ENCODE measurements at regions not wholly inside any gene's neighbourhood (a gene's known extent, or its start where the extent isn't known, plus 50 kb on each side); places are given as distances from the start of the nearest gene placed in this dataset.
A peak's percentile ranks its signal among the peaks of the same experiment; 100 is the strongest.

- Histone ChIP-seq H3K36me3 (ENCODE audit: control insufficient read depth in 2 of 2, insufficient read depth in 2 of 2, low read length in 2 of 2) (no peaks in the 10 kb centered on the region), H3K27ac (ENCODE audit: low read depth in 2 of 2, low read length in 2 of 2) (no peak overlapping the region), H3K4me3 (ENCODE audit: low read length in 2 of 2) (no peak overlapping the region), H3K9ac (ENCODE audit: low read depth in 1 of 2, low read length in 2 of 2) (no peak overlapping the region), H3K4me1 (ENCODE audit: control insufficient read depth in 2 of 2, insufficient read depth in 2 of 2, low read length in 2 of 2) (no peaks in the 10 kb centered on the region), H3K9me3 (ENCODE audit: control insufficient read depth in 2 of 2, low read length in 2 of 2) (no peaks in the 10 kb centered on the region), H3K27me3 (ENCODE audit: control insufficient read depth in 2 of 2, insufficient read depth in 2 of 2, low read length in 2 of 2) (no peaks in the 10 kb centered on the region)
These were observed 240.0 kb downstream of the HDGFL1 start for GRCh38 chr6:22809370-22809769.

GRCh38 chr6:22819209-22819608 lies 249.8 kb downstream of the HDGFL1 start:
- H3K4me1 ChIP-seq (ENCODE audit: control insufficient read depth in 2 of 2, insufficient read depth in 2 of 2, low read length in 2 of 2) = no peaks in the 10 kb centered on the region
- H3K9ac ChIP-seq (ENCODE audit: low read depth in 1 of 2, low read length in 2 of 2) = no peak overlapping the region
- H3K36me3 ChIP-seq (ENCODE audit: control insufficient read depth in 2 of 2, insufficient read depth in 2 of 2, low read length in 2 of 2) = no peaks in the 10 kb centered on the region
- no peaks in the 10 kb centered on the region for H3K27me3 ChIP-seq (ENCODE audit: control insufficient read depth in 2 of 2, insufficient read depth in 2 of 2, low read length in 2 of 2)
- no peak overlapping the region for H3K4me3 ChIP-seq (ENCODE audit: low read length in 2 of 2)
- H3K27ac ChIP-seq (ENCODE audit: low read depth in 2 of 2, low read length in 2 of 2) = no peak overlapping the region
- H3K9me3 ChIP-seq (ENCODE audit: control insufficient read depth in 2 of 2, low read length in 2 of 2) = no peaks in the 10 kb centered on the region

- H3K36me3 ChIP-seq (ENCODE audit: control insufficient read depth in 2 of 2, insufficient read depth in 2 of 2, low read length in 2 of 2) = no peaks in the 10 kb centered on the region
- H3K27me3 ChIP-seq (ENCODE audit: control insufficient read depth in 2 of 2, insufficient read depth in 2 of 2, low read length in 2 of 2) = no peaks in the 10 kb centered on the region
- H3K4me1 ChIP-seq (ENCODE audit: control insufficient read depth in 2 of 2, insufficient read depth in 2 of 2, low read length in 2 of 2) = no peaks in the 10 kb centered on the region
- H3K9me3 ChIP-seq (ENCODE audit: control insufficient read depth in 2 of 2, low read length in 2 of 2) = no peaks in the 10 kb centered on the region
- no peak overlapping the region for H3K4me3 ChIP-seq (ENCODE audit: low read length in 2 of 2)
- H3K9ac ChIP-seq (ENCODE audit: low read depth in 1 of 2, low read length in 2 of 2) = no peak overlapping the region
- H3K27ac ChIP-seq (ENCODE audit: low read depth in 2 of 2, low read length in 2 of 2) = no peak overlapping the region
These were observed 252.4 kb downstream of the HDGFL1 start for GRCh38 chr6:22821664-22822320.

DNA sequence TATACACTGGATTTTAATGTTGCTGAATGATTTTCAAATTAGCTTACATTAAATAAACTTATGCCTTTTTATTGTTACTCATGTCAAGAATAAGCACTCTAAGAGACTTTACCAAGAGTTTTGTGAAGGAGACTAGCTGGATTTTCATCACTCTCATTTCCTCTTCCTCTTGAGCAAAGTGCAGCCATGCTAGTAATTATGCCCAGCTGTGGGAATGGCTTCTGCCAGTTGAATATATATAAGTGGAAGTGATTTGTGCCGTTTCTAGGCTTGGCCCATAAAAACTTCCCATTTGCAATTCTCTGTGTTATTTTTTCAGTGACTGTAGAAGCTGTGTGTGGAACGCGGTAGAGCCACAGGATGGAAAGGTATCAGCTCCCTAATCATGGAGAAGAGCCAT lies 255.8 kb downstream of the HDGFL1 start:
- no peaks in the 10 kb centered on the region for H3K36me3 ChIP-seq (ENCODE audit: control insufficient read depth in 2 of 2, insufficient read depth in 2 of 2, low read length in 2 of 2)
- no peak overlapping the region for H3K9ac ChIP-seq (ENCODE audit: low read depth in 1 of 2, low read length in 2 of 2)
- H3K4me3 ChIP-seq (ENCODE audit: low read length in 2 of 2) = no peak overlapping the region
- no peak overlapping the region for H3K27ac ChIP-seq (ENCODE audit: low read depth in 2 of 2, low read length in 2 of 2)
- no peaks in the 10 kb centered on the region for H3K27me3 ChIP-seq (ENCODE audit: control insufficient read depth in 2 of 2, insufficient read depth in 2 of 2, low read length in 2 of 2)
- H3K9me3 ChIP-seq (ENCODE audit: control insufficient read depth in 2 of 2, low read length in 2 of 2) = no peaks in the 10 kb centered on the region
- peaks cover 0 to 6% of the 10 kb centered on the region in 2 donors for H3K4me1 ChIP-seq (ENCODE audit: control insufficient read depth in 2 of 2, insufficient read depth in 2 of 2, low read length in 2 of 2)

GRCh38 chr6:22826961-22827360 lies 257.6 kb downstream of the HDGFL1 start:
- H3K27ac ChIP-seq (ENCODE audit: low read depth in 2 of 2, low read length in 2 of 2) = no peak overlapping the region
- no peaks in the 10 kb centered on the region for H3K27me3 ChIP-seq (ENCODE audit: control insufficient read depth in 2 of 2, insufficient read depth in 2 of 2, low read length in 2 of 2)
- H3K4me1 ChIP-seq (ENCODE audit: control insufficient read depth in 2 of 2, insufficient read depth in 2 of 2, low read length in 2 of 2) = peaks cover 0 to 6% of the 10 kb centered on the region in 2 donors
- H3K9ac ChIP-seq (ENCODE audit: low read depth in 1 of 2, low read length in 2 of 2) = no peak overlapping the region
- no peaks in the 10 kb centered on the region for H3K9me3 ChIP-seq (ENCODE audit: control insufficient read depth in 2 of 2, low read length in 2 of 2)
- no peak overlapping the region for H3K4me3 ChIP-seq (ENCODE audit: low read length in 2 of 2)
- no peaks in the 10 kb centered on the region for H3K36me3 ChIP-seq (ENCODE audit: control insufficient read depth in 2 of 2, insufficient read depth in 2 of 2, low read length in 2 of 2)

DNA sequence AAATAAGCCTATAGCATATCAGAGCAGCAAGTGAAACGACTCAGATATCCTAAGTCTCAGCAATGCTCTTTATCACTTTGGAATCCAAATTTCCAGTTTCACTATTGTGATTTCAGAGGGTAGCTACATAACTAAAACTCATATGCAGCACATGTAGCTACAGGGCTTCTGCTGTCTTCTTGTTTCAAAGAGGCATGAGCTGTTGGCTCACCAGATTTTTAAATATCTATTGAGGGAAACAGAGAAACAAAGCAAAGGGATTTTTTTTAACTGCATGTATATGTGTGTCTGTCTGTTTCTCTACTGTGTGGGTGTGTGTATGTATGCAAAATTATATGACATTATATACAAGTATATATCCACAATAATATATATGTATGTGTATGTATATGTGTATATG lies 258.4 kb downstream of the HDGFL1 start:
- Histone ChIP-seq H3K4me1 (ENCODE audit: control insufficient read depth in 2 of 2, insufficient read depth in 2 of 2, low read length in 2 of 2) (peaks cover 0 to 6% of the 10 kb centered on the region in 2 donors), H3K4me3 (ENCODE audit: low read length in 2 of 2) (no peak overlapping the region), H3K9ac (ENCODE audit: low read depth in 1 of 2, low read length in 2 of 2) (no peak overlapping the region), H3K27ac (ENCODE audit: low read depth in 2 of 2, low read length in 2 of 2) (no peak overlapping the region), H3K9me3 (ENCODE audit: control insufficient read depth in 2 of 2, low read length in 2 of 2) (no peaks in the 10 kb centered on the region), H3K36me3 (ENCODE audit: control insufficient read depth in 2 of 2, insufficient read depth in 2 of 2, low read length in 2 of 2) (no peaks in the 10 kb centered on the region), H3K27me3 (ENCODE audit: control insufficient read depth in 2 of 2, insufficient read depth in 2 of 2, low read length in 2 of 2) (no peaks in the 10 kb centered on the region)

DNA sequence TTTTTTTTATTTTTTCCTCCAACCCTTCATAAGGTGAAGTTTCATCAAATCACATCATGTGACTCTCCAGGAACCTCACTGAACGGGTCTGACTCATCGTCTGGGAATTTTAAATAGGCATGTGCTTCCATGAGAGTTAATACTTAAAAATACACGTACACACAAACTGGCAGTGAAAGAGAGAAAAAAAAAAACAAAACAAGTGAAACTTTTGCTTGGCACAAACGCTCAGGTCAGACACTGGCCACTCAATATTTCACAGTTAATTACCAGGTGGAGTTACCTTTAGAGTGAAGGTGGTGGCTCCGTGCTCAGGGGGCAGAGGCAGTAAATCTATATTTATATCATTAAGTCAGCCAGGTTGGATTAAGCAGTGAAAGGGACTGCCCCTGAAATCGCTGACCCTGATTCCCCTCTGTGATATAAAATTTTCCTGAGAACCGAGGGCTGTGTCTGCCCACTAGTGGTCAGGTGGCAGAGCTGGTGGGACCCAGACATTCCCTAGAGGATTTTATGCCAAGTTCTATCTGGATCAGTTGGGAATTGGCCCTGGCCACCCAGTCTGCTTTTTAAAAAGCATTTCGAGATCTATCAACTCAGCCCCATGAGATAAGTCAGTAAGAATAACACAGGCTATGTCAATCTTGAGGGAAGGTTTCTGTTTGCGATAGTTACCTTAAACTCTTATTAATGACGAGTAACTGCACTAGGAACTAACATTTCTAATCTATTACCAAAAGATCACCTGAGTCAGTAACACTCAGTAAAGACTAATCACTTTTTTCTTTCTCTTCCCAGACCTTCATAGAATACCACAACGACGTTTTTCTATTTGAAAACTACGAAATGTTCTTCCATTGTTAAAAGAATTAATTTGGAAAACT lies 259.1 kb downstream of the HDGFL1 start:
- Histone ChIP-seq H3K9ac (ENCODE audit: low read depth in 1 of 2, low read length in 2 of 2) (peak overlapping the region in 1 of 2 donors; percentile 9), H3K27me3 (ENCODE audit: control insufficient read depth in 2 of 2, insufficient read depth in 2 of 2, low read length in 2 of 2) (no peaks in the 10 kb centered on the region), H3K27ac (ENCODE audit: low read depth in 2 of 2, low read length in 2 of 2) (no peak overlapping the region), H3K4me3 (ENCODE audit: low read length in 2 of 2) (peak overlapping the region; percentile 29 to 34), H3K4me1 (ENCODE audit: control insufficient read depth in 2 of 2, insufficient read depth in 2 of 2, low read length in 2 of 2) (peaks cover 0 to 6% of the 10 kb centered on the region in 2 donors), H3K36me3 (ENCODE audit: control insufficient read depth in 2 of 2, insufficient read depth in 2 of 2, low read length in 2 of 2) (no peaks in the 10 kb centered on the region), H3K9me3 (ENCODE audit: control insufficient read depth in 2 of 2, low read length in 2 of 2) (no peaks in the 10 kb centered on the region)

DNA sequence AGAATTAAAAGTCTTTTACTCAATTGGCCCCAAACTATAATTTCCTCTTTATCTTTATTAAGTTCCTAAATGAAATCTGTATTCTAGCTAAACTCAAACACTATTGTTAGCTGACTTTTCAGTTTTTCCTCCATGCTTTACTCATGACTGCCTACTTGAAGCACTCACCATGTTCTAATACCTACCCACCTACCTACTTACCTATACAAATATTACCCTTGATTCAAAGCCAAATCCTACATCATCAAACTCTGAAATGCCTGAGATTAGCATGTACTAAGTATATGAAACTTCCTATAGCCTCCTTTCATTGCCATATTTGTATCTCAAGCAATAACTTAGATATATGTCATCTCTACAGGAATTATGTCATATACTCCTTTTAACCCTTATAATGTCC lies 259.7 kb downstream of the HDGFL1 start:
- Histone ChIP-seq H3K27ac (ENCODE audit: low read depth in 2 of 2, low read length in 2 of 2) (no peak overlapping the region), H3K4me1 (ENCODE audit: control insufficient read depth in 2 of 2, insufficient read depth in 2 of 2, low read length in 2 of 2) (peaks cover 0 to 6% of the 10 kb centered on the region in 2 donors), H3K9ac (ENCODE audit: low read depth in 1 of 2, low read length in 2 of 2) (no peak overlapping the region)

DNA sequence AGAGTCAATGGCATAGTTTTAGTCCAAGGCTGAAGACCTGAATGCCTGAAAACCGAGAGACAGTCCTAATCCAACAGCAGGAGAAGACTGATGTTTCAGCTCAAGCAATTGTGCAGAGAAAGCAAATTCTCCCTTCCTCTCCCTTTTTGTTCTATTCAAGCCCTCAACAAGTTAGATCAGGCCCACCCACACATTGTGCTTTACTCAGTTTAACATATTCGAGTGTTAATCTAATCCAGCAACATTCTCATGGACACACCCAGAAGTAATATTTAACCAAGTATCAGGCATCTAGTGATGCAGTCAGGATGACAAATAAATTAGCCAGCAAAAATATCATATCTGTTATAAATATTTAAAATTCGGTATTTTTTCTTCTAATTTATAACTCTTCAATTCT lies 261.1 kb downstream of the HDGFL1 start:
- Histone ChIP-seq H3K9me3 (ENCODE audit: control insufficient read depth in 2 of 2, low read length in 2 of 2) (no peaks in the 10 kb centered on the region), H3K4me1 (ENCODE audit: control insufficient read depth in 2 of 2, insufficient read depth in 2 of 2, low read length in 2 of 2) (peaks cover 0 to 6% of the 10 kb centered on the region in 2 donors), H3K27ac (ENCODE audit: low read depth in 2 of 2, low read length in 2 of 2) (no peak overlapping the region), H3K36me3 (ENCODE audit: control insufficient read depth in 2 of 2, insufficient read depth in 2 of 2, low read length in 2 of 2) (no peaks in the 10 kb centered on the region), H3K9ac (ENCODE audit: low read depth in 1 of 2, low read length in 2 of 2) (no peak overlapping the region), H3K4me3 (ENCODE audit: low read length in 2 of 2) (no peak overlapping the region), H3K27me3 (ENCODE audit: control insufficient read depth in 2 of 2, insufficient read depth in 2 of 2, low read length in 2 of 2) (no peaks in the 10 kb centered on the region)

More for the DNA sequence above, 259.7 kb downstream of the HDGFL1 start:
- Histone ChIP-seq H3K9me3 (ENCODE audit: control insufficient read depth in 2 of 2, low read length in 2 of 2) (no peaks in the 10 kb centered on the region), H3K36me3 (ENCODE audit: control insufficient read depth in 2 of 2, insufficient read depth in 2 of 2, low read length in 2 of 2) (no peaks in the 10 kb centered on the region), H3K27me3 (ENCODE audit: control insufficient read depth in 2 of 2, insufficient read depth in 2 of 2, low read length in 2 of 2) (no peaks in the 10 kb centered on the region), H3K4me3 (ENCODE audit: low read length in 2 of 2) (no peak overlapping the region)

GRCh38 chr6:22833191-22833590 lies 263.8 kb downstream of the HDGFL1 start:
- peaks cover 0 to 4% of the 10 kb centered on the region in 2 donors for H3K4me1 ChIP-seq (ENCODE audit: control insufficient read depth in 2 of 2, insufficient read depth in 2 of 2, low read length in 2 of 2)
- H3K4me3 ChIP-seq (ENCODE audit: low read length in 2 of 2) = no peak overlapping the region
- H3K27me3 ChIP-seq (ENCODE audit: control insufficient read depth in 2 of 2, insufficient read depth in 2 of 2, low read length in 2 of 2) = no peaks in the 10 kb centered on the region
- no peaks in the 10 kb centered on the region for H3K9me3 ChIP-seq (ENCODE audit: control insufficient read depth in 2 of 2, low read length in 2 of 2)
- no peaks in the 10 kb centered on the region for H3K36me3 ChIP-seq (ENCODE audit: control insufficient read depth in 2 of 2, insufficient read depth in 2 of 2, low read length in 2 of 2)
- H3K9ac ChIP-seq (ENCODE audit: low read depth in 1 of 2, low read length in 2 of 2) = no peak overlapping the region
- no peak overlapping the region for H3K27ac ChIP-seq (ENCODE audit: low read depth in 2 of 2, low read length in 2 of 2)
